HepG2 (cell line): ENCODE measurements at regions not wholly inside any gene's neighbourhood (a gene's known extent, or its start where the extent isn't known, plus 50 kb on each side); places are given as distances from the start of the nearest gene placed in this dataset.

Source experiments
- MTA1 ChIP-seq: sonication (generic); formaldehyde crosslinking; IDR thresholded peaks from 2 replicates; pipeline ENCODE4 v1.4.0; 2020; ENCODE audit warnings: missing genetic modification reagents, mild to moderate bottlenecking, borderline replicate concordance
- NR2F6 ChIP-seq, 2 experiments: IDR thresholded peaks; 2 replicates each; pipeline ENCODE4 v1.6.1; 2016; ENCODE audit warnings: antibody characterized with exemption in 1 of 2, mild to moderate bottlenecking in 1 of 2
- POLR2AphosphoS5 ChIP-seq: IDR thresholded peaks from 2 replicates; pipeline ENCODE4 v1.6.1; 2012; ENCODE audit warnings: low read depth, low read length
- YY1 ChIP-seq: IDR thresholded peaks from 2 replicates; pipeline ENCODE4 v1.6.1; 2011; ENCODE audit warnings: low read length, low read depth, moderate library complexity, mild to moderate bottlenecking; ENCODE audit not compliant: insufficient read depth, insufficient replicate concordance
- ZZZ3 ChIP-seq: sonication (generic); formaldehyde crosslinking; IDR thresholded peaks from 2 replicates; pipeline ENCODE4 v1.4.0; 2020; ENCODE audit warnings: missing genetic modification reagents, mild to moderate bottlenecking, borderline replicate concordance

DNA sequence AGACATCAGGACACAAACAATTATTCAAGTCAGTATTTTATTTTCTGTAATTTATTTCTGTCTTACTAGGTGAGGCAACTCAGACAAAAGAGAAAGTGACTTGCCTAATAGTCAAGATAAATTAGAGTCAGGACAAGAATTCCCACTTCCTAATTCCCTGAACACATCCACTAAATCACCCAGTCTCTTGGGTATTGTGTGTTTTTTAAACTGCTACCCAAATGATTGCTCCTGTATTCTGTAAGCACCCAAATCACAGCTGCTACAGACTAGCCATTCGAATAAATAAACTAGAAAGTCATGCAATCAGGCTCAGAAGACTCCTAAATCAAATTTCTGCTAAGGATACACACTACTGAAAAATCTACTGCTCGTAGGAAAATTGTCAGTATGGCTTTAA, 263.0 kb downstream of the DUSP6 start:
- TF ChIP-seq YY1, result no peak
- TF ChIP-seq ZZZ3 (CRISPR knock-in tag), result no peak
- no peak for TF ChIP-seq NR2F6 (IDR thresholded peaks at IDR 0.05)
- no peak for TF ChIP-seq NR2F6 (CRISPR knock-in tag; IDR thresholded peaks at IDR 0.05)
- TF ChIP-seq MTA1 (CRISPR knock-in tag), result no peak
- no peak for TF ChIP-seq POLR2AphosphoS5
